Esophagus squamous epithelium (tissue), 4 donors: ENCODE measurements at regions not wholly inside any gene's neighbourhood (a gene's known extent, or its start where the extent isn't known, plus 50 kb on each side); places are given as distances from the start of the nearest gene placed in this dataset.

Experiments used
- POLR2A ChIP-seq, 4 donors: fragments of 450-650 bp; IDR thresholded peaks; one replicate each; pipeline ENCODE4 v1.6.1; 2017; ENCODE audit warnings: antibody characterized with exemption in 4 of 4, mild to moderate bottlenecking in 4 of 4, moderate library complexity in 3 of 4
- TF ChIP-seq, protein P1 (sequence below), 6 experiments: fragments of 450-650 bp in 4 of 6; fragments of 200-600 bp in 2 of 6; sonication (generic) in 2 of 6; IDR thresholded peaks; one replicate each; pipeline ENCODE4 v1.5.1; 2016 to 2019; ENCODE audit warnings: antibody characterized with exemption in 6 of 6, mild to moderate bottlenecking in 4 of 6, moderate library complexity in 4 of 6

GRCh38 chr12:33671676-33672075, 232.1 kb upstream of the SYT10 start:
- TF ChIP-seq, protein P1, sequence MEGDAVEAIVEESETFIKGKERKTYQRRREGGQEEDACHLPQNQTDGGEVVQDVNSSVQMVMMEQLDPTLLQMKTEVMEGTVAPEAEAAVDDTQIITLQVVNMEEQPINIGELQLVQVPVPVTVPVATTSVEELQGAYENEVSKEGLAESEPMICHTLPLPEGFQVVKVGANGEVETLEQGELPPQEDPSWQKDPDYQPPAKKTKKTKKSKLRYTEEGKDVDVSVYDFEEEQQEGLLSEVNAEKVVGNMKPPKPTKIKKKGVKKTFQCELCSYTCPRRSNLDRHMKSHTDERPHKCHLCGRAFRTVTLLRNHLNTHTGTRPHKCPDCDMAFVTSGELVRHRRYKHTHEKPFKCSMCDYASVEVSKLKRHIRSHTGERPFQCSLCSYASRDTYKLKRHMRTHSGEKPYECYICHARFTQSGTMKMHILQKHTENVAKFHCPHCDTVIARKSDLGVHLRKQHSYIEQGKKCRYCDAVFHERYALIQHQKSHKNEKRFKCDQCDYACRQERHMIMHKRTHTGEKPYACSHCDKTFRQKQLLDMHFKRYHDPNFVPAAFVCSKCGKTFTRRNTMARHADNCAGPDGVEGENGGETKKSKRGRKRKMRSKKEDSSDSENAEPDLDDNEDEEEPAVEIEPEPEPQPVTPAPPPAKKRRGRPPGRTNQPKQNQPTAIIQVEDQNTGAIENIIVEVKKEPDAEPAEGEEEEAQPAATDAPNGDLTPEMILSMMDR (IDR thresholded peaks at IDR 0.05) = no peak
- no peak for TF ChIP-seq POLR2A (IDR thresholded peaks at IDR 0.05)
